Liver (tissue), 8 donors: ENCODE measurements at regions not wholly inside any gene's neighbourhood (a gene's known extent, or its start where the extent isn't known, plus 50 kb on each side); places are given as distances from the start of the nearest gene placed in this dataset.

Experiments
- DNase-seq: peaks from one replicate; pipeline ENCODE4 v3.0.0-alpha.2; 2017; ENCODE audit warnings: low spot score
- H3K27ac ChIP-seq, 2 donors: one replicate each; pipeline ENCODE4 v1.7.0; 2013; ENCODE audit warnings: inconsistent platforms in 2 of 2, low read length in 2 of 2, control low read depth in 1 of 2, low read depth in 1 of 2, mild to moderate bottlenecking in 1 of 2
- H3K27me3 ChIP-seq, 4 donors: one replicate each; pipeline versions ENCODE4 v1.6.1 to v1.7.0; 2013; ENCODE audit warnings: low read length in 3 of 4, inconsistent platforms in 1 of 4, mild to moderate bottlenecking in 1 of 4, moderate library complexity in 1 of 4; ENCODE audit not compliant: control insufficient read depth in 4 of 4, insufficient read depth in 4 of 4
- H3K36me3 ChIP-seq, 4 donors: one replicate each; pipeline versions ENCODE4 v1.6.1 to v1.7.0; 2013; ENCODE audit warnings: low read length in 3 of 4, mild to moderate bottlenecking in 3 of 4, low read depth in 1 of 4, moderate library complexity in 1 of 4; ENCODE audit not compliant: control insufficient read depth in 4 of 4, insufficient read depth in 3 of 4
- H3K4me1 ChIP-seq, 4 donors: one replicate each; pipeline versions ENCODE4 v1.6.1 to v1.7.0; 2013; ENCODE audit warnings: low read length in 3 of 4, mild to moderate bottlenecking in 3 of 4, moderate library complexity in 1 of 4; ENCODE audit not compliant: control insufficient read depth in 4 of 4, insufficient read depth in 4 of 4
- H3K4me3 ChIP-seq, 3 donors: one replicate each; pipeline versions ENCODE4 v1.6.1 to v1.7.0; 2013; ENCODE audit warnings: low read length in 3 of 3, control low read depth in 1 of 3, low read depth in 1 of 3, mild to moderate bottlenecking in 1 of 3
- H3K9ac ChIP-seq, 2 donors: one replicate each; pipeline ENCODE4 v1.7.0; 2013; ENCODE audit warnings: low read length in 2 of 2, mild to moderate bottlenecking in 2 of 2, moderate library complexity in 2 of 2, control low read depth in 1 of 2, low read depth in 1 of 2
- H3K9me3 ChIP-seq, 4 donors: one replicate each; pipeline versions ENCODE4 v1.6.1 to v1.7.0; 2013; ENCODE audit warnings: low read length in 3 of 4; ENCODE audit not compliant: control insufficient read depth in 4 of 4
- EGR1 ChIP-seq, 2 donors: IDR thresholded peaks; 2 replicates each; pipeline ENCODE4 v1.6.1; 2016 to 2018; ENCODE audit warnings: antibody characterized with exemption in 2 of 2, low read depth in 2 of 2
- FOXA1 ChIP-seq: IDR thresholded peaks from 2 replicates; pipeline ENCODE4 v1.6.1; 2016; ENCODE audit warnings: antibody characterized with exemption
- FOXA2 ChIP-seq: IDR thresholded peaks from 2 replicates; pipeline ENCODE4 v1.6.1; 2016; ENCODE audit warnings: antibody characterized with exemption
- GABPA ChIP-seq, 2 donors: IDR thresholded peaks in 1 of 2; conservative IDR thresholded peaks in 1 of 2; 2 replicates each; pipeline ENCODE4 v1.6.1; 2016; ENCODE audit warnings: antibody characterized with exemption in 2 of 2, mild to moderate bottlenecking in 1 of 2, moderate library complexity in 1 of 2
- HNF4G ChIP-seq: IDR thresholded peaks from 2 replicates; pipeline ENCODE4 v1.6.1; 2016; ENCODE audit warnings: antibody characterized with exemption
- JUND ChIP-seq, 2 donors: IDR thresholded peaks; 2 replicates each; pipeline ENCODE4 v1.6.1; 2016; ENCODE audit warnings: antibody characterized with exemption in 2 of 2
- NR2F2 ChIP-seq: IDR thresholded peaks from 2 replicates; pipeline ENCODE4 v1.6.1; 2016; ENCODE audit warnings: antibody characterized with exemption
- RAD21 ChIP-seq, 2 donors: IDR thresholded peaks; 2 replicates each; pipeline ENCODE4 v1.6.1; 2016; ENCODE audit warnings: antibody characterized with exemption in 2 of 2, mild to moderate bottlenecking in 2 of 2
- RXRA ChIP-seq, 2 donors: IDR thresholded peaks; 2 replicates each; pipeline ENCODE4 v1.6.1; 2017 to 2018; ENCODE audit warnings: antibody characterized with exemption in 2 of 2, mild to moderate bottlenecking in 1 of 2
- SP1 ChIP-seq: IDR thresholded peaks from 2 replicates; pipeline ENCODE4 v1.6.1; 2018; ENCODE audit warnings: antibody characterized with exemption, mild to moderate bottlenecking
- TAF1 ChIP-seq: conservative IDR thresholded peaks from 2 replicates; pipeline ENCODE4 v1.6.1; 2016; ENCODE audit warnings: antibody characterized with exemption, mild to moderate bottlenecking
- YY1 ChIP-seq: IDR thresholded peaks from 2 replicates; pipeline ENCODE4 v1.6.1; 2016; ENCODE audit warnings: antibody characterized with exemption, mild to moderate bottlenecking
- WGBS: extraction: QIAGEN DNeasy Blood & Tissue Kit; methylation state at CpG from one replicate; pipeline ENCODE4 v1.1.7; 2013; 5-methylcytosine and 5-hydroxymethylcytosine counted together
- TF ChIP-seq, protein P1 (sequence below): IDR thresholded peaks from 2 replicates; pipeline ENCODE4 v1.6.1; 2016; ENCODE audit warnings: antibody characterized with exemption
- TF ChIP-seq, protein P2 (sequence below): IDR thresholded peaks from 2 replicates; pipeline ENCODE4 v1.6.1; 2016; ENCODE audit warnings: antibody characterized with exemption
- TF ChIP-seq, protein P3 (sequence below): fragments of 150-350 bp; IDR thresholded peaks from 2 replicates; pipeline ENCODE4 v1.5.1; 2017; ENCODE audit warnings: improper control_type of control experiment, low read depth, low read length; ENCODE audit not compliant: missing input control
- TF ChIP-seq, protein P4 (sequence below): IDR thresholded peaks from 2 replicates; pipeline ENCODE4 v1.6.1; 2016; ENCODE audit warnings: antibody characterized with exemption, mild to moderate bottlenecking
- donor health status: healthy.
- donor health status: healthy.
- donor health status: healthy.
- donor health status: healthy.
- donor health status: healthy.

DNA sequence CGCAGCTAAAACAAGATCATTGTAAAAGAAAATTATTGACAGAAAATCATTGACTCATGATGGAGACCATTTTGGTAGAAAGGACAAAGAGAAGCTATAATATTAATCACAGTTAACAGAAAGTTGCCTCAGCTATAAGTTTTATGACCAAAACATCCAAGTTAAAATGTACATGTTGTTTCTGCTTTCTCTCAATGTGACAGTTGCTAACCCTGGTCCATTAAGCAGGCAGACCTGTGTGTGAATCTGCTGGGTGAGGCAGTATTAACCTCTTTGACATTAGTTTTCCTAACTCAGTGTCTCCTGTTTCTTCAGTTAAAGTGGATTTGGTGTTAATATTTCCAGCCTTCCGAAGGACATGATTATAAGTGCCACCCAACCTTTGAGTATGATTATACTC, 94.8 kb upstream of the DCLK2 start (continued):
- TF ChIP-seq, protein P1, sequence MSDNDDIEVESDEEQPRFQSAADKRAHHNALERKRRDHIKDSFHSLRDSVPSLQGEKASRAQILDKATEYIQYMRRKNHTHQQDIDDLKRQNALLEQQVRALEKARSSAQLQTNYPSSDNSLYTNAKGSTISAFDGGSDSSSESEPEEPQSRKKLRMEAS: no peak
- no peak for TF ChIP-seq RXRA (IDR thresholded peaks at IDR 0.05)

DNA sequence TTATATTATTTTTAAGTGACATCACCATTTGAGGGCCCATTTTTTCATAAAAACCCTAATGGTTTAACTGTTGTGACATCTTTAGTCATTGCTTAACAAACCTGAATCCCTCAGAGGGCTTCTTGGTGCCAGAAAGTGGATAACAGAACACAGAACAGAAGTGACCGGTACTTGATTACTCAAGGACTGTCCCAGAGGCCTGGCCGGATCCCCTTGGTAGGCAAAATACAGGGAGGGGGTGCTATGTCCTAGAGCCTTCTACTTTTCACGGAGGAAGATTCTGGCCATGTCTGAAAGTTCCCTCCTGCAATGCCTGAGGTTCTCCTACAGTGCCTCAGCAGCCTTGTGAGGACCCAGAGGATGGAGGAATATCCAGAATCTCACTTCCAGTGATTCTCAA, 94.3 kb upstream of the DCLK2 start:
- no peaks in the 10 kb centered on the region for H3K36me3 ChIP-seq
- H3K27ac ChIP-seq: no peak overlapping the region
- H3K4me1 ChIP-seq: no peaks in the 10 kb centered on the region
- no peaks in the 10 kb centered on the region for H3K9me3 ChIP-seq
- no peak for DNase-seq
- whole genome bisulfite sequencing: 81% methylated on average over 3 of the region's 3 CpGs
- TF ChIP-seq RAD21 (IDR thresholded peaks at IDR 0.05): no peak
- TF ChIP-seq, protein P2, sequence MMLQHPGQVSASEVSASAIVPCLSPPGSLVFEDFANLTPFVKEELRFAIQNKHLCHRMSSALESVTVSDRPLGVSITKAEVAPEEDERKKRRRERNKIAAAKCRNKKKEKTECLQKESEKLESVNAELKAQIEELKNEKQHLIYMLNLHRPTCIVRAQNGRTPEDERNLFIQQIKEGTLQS: no peak
- TF ChIP-seq, protein P1: no peak
- no peak for TF ChIP-seq GABPA (IDR thresholded peaks at IDR 0.05 in 1 of 2, conservative IDR thresholded peaks at IDR 0.05 in 1 of 2)
- TF ChIP-seq FOXA1: no peak
- TF ChIP-seq EGR1 (IDR thresholded peaks at IDR 0.05; ENCODE audit: low read depth in 2 of 2): no peak
- TF ChIP-seq, protein P3, sequence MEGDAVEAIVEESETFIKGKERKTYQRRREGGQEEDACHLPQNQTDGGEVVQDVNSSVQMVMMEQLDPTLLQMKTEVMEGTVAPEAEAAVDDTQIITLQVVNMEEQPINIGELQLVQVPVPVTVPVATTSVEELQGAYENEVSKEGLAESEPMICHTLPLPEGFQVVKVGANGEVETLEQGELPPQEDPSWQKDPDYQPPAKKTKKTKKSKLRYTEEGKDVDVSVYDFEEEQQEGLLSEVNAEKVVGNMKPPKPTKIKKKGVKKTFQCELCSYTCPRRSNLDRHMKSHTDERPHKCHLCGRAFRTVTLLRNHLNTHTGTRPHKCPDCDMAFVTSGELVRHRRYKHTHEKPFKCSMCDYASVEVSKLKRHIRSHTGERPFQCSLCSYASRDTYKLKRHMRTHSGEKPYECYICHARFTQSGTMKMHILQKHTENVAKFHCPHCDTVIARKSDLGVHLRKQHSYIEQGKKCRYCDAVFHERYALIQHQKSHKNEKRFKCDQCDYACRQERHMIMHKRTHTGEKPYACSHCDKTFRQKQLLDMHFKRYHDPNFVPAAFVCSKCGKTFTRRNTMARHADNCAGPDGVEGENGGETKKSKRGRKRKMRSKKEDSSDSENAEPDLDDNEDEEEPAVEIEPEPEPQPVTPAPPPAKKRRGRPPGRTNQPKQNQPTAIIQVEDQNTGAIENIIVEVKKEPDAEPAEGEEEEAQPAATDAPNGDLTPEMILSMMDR: no peak
- TF ChIP-seq YY1: no peak
- TF ChIP-seq, protein P4, sequence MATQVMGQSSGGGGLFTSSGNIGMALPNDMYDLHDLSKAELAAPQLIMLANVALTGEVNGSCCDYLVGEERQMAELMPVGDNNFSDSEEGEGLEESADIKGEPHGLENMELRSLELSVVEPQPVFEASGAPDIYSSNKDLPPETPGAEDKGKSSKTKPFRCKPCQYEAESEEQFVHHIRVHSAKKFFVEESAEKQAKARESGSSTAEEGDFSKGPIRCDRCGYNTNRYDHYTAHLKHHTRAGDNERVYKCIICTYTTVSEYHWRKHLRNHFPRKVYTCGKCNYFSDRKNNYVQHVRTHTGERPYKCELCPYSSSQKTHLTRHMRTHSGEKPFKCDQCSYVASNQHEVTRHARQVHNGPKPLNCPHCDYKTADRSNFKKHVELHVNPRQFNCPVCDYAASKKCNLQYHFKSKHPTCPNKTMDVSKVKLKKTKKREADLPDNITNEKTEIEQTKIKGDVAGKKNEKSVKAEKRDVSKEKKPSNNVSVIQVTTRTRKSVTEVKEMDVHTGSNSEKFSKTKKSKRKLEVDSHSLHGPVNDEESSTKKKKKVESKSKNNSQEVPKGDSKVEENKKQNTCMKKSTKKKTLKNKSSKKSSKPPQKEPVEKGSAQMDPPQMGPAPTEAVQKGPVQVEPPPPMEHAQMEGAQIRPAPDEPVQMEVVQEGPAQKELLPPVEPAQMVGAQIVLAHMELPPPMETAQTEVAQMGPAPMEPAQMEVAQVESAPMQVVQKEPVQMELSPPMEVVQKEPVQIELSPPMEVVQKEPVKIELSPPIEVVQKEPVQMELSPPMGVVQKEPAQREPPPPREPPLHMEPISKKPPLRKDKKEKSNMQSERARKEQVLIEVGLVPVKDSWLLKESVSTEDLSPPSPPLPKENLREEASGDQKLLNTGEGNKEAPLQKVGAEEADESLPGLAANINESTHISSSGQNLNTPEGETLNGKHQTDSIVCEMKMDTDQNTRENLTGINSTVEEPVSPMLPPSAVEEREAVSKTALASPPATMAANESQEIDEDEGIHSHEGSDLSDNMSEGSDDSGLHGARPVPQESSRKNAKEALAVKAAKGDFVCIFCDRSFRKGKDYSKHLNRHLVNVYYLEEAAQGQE: no peak
- no peak for TF ChIP-seq FOXA2
- TF ChIP-seq RXRA (IDR thresholded peaks at IDR 0.05): no peak
- TF ChIP-seq HNF4G: no peak
- TF ChIP-seq TAF1: no peak
- no peak for TF ChIP-seq NR2F2
- TF ChIP-seq SP1: no peak
- H3K4me3 ChIP-seq: no peak overlapping the region
- no peaks in the 10 kb centered on the region for H3K27me3 ChIP-seq
- no peak overlapping the region for H3K9ac ChIP-seq

DNA sequence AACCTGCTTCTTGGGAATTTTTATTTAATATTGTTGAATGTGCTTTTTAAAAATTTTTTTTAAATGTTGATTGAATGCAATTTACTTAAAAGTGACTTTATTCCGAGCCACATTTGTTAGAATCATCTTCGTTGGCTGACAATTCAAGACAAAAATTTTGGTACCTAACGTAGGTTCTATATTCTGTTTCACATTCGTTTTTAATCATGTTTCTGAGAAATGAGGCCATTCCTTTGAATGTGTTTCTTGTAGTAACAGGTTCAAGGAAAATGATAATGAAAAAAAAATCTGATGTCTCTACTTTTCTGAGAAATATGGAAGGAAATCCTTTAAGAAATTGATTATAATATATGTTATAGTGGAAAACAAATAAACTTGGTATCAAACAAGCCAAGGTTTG, 92.3 kb upstream of the DCLK2 start:
- no peak overlapping the region for H3K27ac ChIP-seq
- no peak for DNase-seq
- H3K27me3 ChIP-seq: no peaks in the 10 kb centered on the region
- TF ChIP-seq EGR1 (IDR thresholded peaks at IDR 0.05; ENCODE audit: low read depth in 2 of 2): no peak
- TF ChIP-seq, protein P4: no peak
- no peak for TF ChIP-seq FOXA1
- TF ChIP-seq TAF1: no peak
- TF ChIP-seq YY1: no peak
- TF ChIP-seq FOXA2: no peak
- no peak for TF ChIP-seq RXRA (IDR thresholded peaks at IDR 0.05)
- no peak for TF ChIP-seq JUND (IDR thresholded peaks at IDR 0.05)
- TF ChIP-seq HNF4G: no peak
- H3K4me1 ChIP-seq: no peaks in the 10 kb centered on the region
- H3K4me3 ChIP-seq: no peak overlapping the region
- no peaks in the 10 kb centered on the region for H3K9me3 ChIP-seq
- no peak overlapping the region for H3K9ac ChIP-seq
- 87% methylated on average over 4 of the region's 4 CpGs for WGBS
- no peaks in the 10 kb centered on the region for H3K36me3 ChIP-seq
